ENCODE measurements at regions not wholly inside any gene's neighbourhood (a gene's known extent, or its start where the extent isn't known, plus 50 kb on each side); places are given as distances from the start of the nearest gene placed in this dataset. TPM values are rescaled to one million over a fixed set of nuclear protein-coding genes. Genes with fewer than 3 reads are reported as not detected.

GRCh38 chr12:76135456-76135855 lies 51.0 kb upstream of the NAP1L1 start:
- no peaks in the 10 kb centered on the region for H4K20me1 ChIP-seq (ENCODE audit: control insufficient read depth, insufficient read depth, low read length, poor library complexity, severe bottlenecking)
- no peak overlapping the region for H2AFZ ChIP-seq (ENCODE audit: insufficient read depth, low read depth, low read length, poor library complexity, severe bottlenecking)
- no peaks in the 10 kb centered on the region for H3K9me3 Mint-ChIP-seq (ENCODE audit: insufficient read depth)
- no peak overlapping the region for H3K27ac Mint-ChIP-seq
- peaks cover 11% of the 10 kb centered on the region for H3K27me3 Mint-ChIP-seq
- no peak overlapping the region for H3K4me3 ChIP-seq (ENCODE audit: control extremely low read depth in 1 of 5, extremely low read depth in 1 of 5, insufficient read depth in 1 of 5, low read depth in 2 of 5, low read length in 4 of 5)
- ChIA-PET POLR2A (interaction anchor here (0.6 kb wide), 1 partner anchor 56 kb away, joined by 3 read pairs; no protein-coding TSS in a partner anchor), CTCF (interaction anchor here (0.6 kb wide), 1 partner anchor 161 kb away, joined by 4 read pairs; no protein-coding TSS in a partner anchor)
- H3K9ac ChIP-seq (ENCODE audit: low read length) = no peak overlapping the region
- H3K4me3 Mint-ChIP-seq = no peak overlapping the region
- ATAC-seq (ENCODE audit: low read depth) (no peak), DNase-seq (no peak)
- H3K9me3 ChIP-seq (ENCODE audit: control extremely low read depth in 1 of 3, control insufficient read depth in 2 of 3, insufficient read depth in 1 of 3, low read length in 2 of 3) = no peaks in the 10 kb centered on the region
- intact Hi-C loops (cut with micrococcal nuclease) = no loop called here
- H3K27ac ChIP-seq (ENCODE audit: low read length in 2 of 2) = no peak overlapping the region
- TF ChIP-seq EZH2 (IDR thresholded peaks at IDR 0.05; ENCODE audit: borderline replicate concordance, insufficient read depth, low read depth, low read length, poor library complexity, severe bottlenecking) = no peak
- TF ChIP-seq CTCF (IDR thresholded peaks at IDR 0.05) = no peak
- no peaks in the 10 kb centered on the region for H3K4me1 ChIP-seq (ENCODE audit: control insufficient read depth in 2 of 2, insufficient read depth in 2 of 2, low read length in 2 of 2)
- no peaks in the 10 kb centered on the region for H3K79me2 ChIP-seq (ENCODE audit: control insufficient read depth, insufficient read depth, low read length)
- H3K36me3 ChIP-seq (replicated peaks in 1 of 2; ENCODE audit: control extremely low read depth in 1 of 2, control insufficient read depth in 1 of 2, extremely low read depth in 1 of 2, insufficient read depth in 2 of 2, low read length in 1 of 2) = no peaks in the 10 kb centered on the region
- H3K27me3 ChIP-seq (replicated peaks in 1 of 4; ENCODE audit: control extremely low read depth in 1 of 4, control insufficient read depth in 3 of 4, insufficient read depth in 4 of 4, low read length in 3 of 4) = no peaks in the 10 kb centered on the region
- no peaks in the 10 kb centered on the region for H3K4me1 Mint-ChIP-seq
- H3K4me2 ChIP-seq (replicated peaks; ENCODE audit: low read depth, low read length, poor library complexity, severe bottlenecking) = no peak overlapping the region

Small RNA genes lying in the stretch of these regions (small RNA-seq; reads per million reads assigned to genes)
- gene RNU6-1271P (ENCODE audit: insufficient read length, low read depth, low replicate concordance) = not detected
